ENCODE measurements at regions not wholly inside any gene's neighbourhood (a gene's known extent, or its start where the extent isn't known, plus 50 kb on each side); places are given as distances from the start of the nearest gene placed in this dataset.

DNA sequence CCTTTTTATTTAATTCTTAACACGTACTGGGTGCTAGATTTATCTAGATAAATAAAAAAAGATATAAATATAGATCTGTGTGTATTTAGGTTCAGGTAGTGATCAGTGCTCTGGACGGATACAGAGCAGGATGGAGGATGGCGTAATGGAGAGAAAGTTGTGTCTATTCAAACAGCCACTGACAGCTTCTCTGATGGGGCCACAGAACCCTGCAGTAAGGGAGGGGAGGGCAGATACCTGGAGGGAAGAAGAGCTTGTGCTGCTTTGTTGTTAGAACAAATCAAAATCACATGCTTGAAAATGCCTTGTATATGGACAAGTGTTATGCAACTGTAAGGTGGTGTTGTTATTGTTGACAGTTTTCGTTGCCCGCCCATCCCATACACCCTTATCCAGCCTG, 170.2 kb downstream of the UTP18 start:
- Histone ChIP-seq H3K27ac (replicated peaks in 1 of 4) (no peak overlapping the region), H3K4me1 (no peaks in the 10 kb centered on the region), H3K4me3 (no peak overlapping the region), H3K36me3 (no peaks in the 10 kb centered on the region), H3K27me3 (no peaks in the 10 kb centered on the region), H3K9me3 (no peaks in the 10 kb centered on the region)
- 89% methylated on average over 5 of the region's 5 CpGs for whole genome bisulfite sequencing
- TF ChIP-seq EP300 (IDR thresholded peaks at IDR 0.05) (no peak), POLR2AphosphoS5 (IDR thresholded peaks at IDR 0.05) (no peak), POLR2A (IDR thresholded peaks at IDR 0.05; ENCODE audit: low read depth) (no peak)
- TF ChIP-seq, protein P1, sequence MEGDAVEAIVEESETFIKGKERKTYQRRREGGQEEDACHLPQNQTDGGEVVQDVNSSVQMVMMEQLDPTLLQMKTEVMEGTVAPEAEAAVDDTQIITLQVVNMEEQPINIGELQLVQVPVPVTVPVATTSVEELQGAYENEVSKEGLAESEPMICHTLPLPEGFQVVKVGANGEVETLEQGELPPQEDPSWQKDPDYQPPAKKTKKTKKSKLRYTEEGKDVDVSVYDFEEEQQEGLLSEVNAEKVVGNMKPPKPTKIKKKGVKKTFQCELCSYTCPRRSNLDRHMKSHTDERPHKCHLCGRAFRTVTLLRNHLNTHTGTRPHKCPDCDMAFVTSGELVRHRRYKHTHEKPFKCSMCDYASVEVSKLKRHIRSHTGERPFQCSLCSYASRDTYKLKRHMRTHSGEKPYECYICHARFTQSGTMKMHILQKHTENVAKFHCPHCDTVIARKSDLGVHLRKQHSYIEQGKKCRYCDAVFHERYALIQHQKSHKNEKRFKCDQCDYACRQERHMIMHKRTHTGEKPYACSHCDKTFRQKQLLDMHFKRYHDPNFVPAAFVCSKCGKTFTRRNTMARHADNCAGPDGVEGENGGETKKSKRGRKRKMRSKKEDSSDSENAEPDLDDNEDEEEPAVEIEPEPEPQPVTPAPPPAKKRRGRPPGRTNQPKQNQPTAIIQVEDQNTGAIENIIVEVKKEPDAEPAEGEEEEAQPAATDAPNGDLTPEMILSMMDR (IDR thresholded peaks at IDR 0.05) = no peak
- intact Hi-C loops (cut with DNase I) = no loop called here
- DNase-seq (ENCODE audit: extremely low spot score) = peak; percentile 31

DNA sequence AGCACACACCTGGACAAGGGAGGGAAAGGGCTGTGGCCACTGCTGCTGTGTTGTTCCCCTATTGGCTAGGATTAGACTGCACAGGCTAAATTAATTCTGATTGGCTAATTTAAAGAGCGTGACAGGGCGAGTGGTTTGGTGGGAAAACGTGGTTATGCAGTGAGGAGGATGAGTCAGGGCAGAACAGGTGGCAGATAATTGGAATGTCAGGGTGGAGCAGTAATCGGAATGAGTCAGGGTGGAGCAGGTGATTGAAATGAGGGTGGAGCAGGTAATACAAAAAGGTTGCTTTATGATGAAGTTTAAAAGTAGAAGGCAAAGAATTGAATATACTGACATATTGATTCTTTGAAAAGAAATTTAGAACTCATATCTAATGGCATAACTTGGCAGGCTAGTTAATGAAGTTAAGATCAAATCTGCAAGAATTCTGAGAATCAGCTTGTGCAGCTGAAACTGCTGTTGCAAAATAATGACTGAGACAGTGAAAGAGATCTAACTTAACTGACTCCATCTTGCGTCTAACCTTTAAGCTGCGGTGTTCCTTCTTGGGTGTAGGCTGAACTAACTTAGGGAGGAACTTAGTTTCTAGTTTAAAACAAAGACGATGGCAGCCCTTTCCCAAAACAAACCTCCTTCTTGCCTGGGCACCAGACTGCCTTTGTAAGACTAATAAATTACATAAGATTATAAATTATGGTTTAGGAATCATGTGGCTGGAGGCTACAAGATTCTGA, 174.3 kb downstream of the UTP18 start:
- Histone ChIP-seq H3K4me1 (peaks cover 0 to 5% (median 0%) of the 10 kb centered on the region in 4 donors), H3K9me3 (no peaks in the 10 kb centered on the region), H3K27me3 (no peaks in the 10 kb centered on the region), H3K4me3 (no peak overlapping the region), H3K27ac (replicated peaks in 1 of 4) (no peak overlapping the region), H3K36me3 (no peaks in the 10 kb centered on the region)
- intact Hi-C loops (cut with DNase I) = no loop called here
- 71% methylated on average over 7 of the region's 7 CpGs for WGBS
- DNase-seq (ENCODE audit: extremely low spot score) = no peak
- TF ChIP-seq POLR2A (IDR thresholded peaks at IDR 0.05; ENCODE audit: low read depth) = no peak
- TF ChIP-seq, protein P1 (IDR thresholded peaks at IDR 0.05) = no peak
- no peak for TF ChIP-seq POLR2AphosphoS5 (IDR thresholded peaks at IDR 0.05)
- no peak for TF ChIP-seq EP300 (IDR thresholded peaks at IDR 0.05)

DNA sequence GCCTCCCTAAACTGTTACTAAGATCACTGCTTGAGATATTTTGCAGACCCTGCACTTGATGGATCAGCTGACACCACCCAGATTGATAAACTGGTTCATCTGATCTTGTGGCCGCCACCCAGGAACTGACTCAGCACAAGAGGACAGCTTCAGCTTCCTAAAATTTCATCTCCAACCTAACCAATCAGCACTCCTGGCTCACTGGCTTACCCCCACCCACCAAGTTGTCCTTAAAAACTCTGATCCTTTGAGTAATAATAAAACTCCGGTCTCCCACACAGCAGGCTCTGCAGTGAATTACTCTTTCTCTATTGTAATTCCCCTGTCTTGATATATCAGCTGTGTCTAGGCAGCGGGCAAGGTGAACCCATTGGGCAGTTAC, 174.8 kb downstream of the UTP18 start:
- no peak overlapping the region for H3K27ac ChIP-seq (replicated peaks in 1 of 4)
- TF ChIP-seq POLR2AphosphoS5 (IDR thresholded peaks at IDR 0.05) (no peak), EP300 (IDR thresholded peaks at IDR 0.05) (no peak), POLR2A (IDR thresholded peaks at IDR 0.05; ENCODE audit: low read depth) (no peak)
- TF ChIP-seq, protein P1 (IDR thresholded peaks at IDR 0.05) = no peak
- 53% methylated on average over 3 of the region's 3 CpGs for WGBS
- H3K36me3 ChIP-seq = no peaks in the 10 kb centered on the region
- no peaks in the 10 kb centered on the region for H3K27me3 ChIP-seq
- H3K4me1 ChIP-seq = peaks cover 0 to 10% (median 0%) of the 10 kb centered on the region in 4 donors
- no peak overlapping the region for H3K4me3 ChIP-seq
- intact Hi-C loops (cut with DNase I) = no loop called here
- H3K9me3 ChIP-seq = no peaks in the 10 kb centered on the region
- DNase-seq (ENCODE audit: extremely low spot score) = peak; percentile 64

DNA sequence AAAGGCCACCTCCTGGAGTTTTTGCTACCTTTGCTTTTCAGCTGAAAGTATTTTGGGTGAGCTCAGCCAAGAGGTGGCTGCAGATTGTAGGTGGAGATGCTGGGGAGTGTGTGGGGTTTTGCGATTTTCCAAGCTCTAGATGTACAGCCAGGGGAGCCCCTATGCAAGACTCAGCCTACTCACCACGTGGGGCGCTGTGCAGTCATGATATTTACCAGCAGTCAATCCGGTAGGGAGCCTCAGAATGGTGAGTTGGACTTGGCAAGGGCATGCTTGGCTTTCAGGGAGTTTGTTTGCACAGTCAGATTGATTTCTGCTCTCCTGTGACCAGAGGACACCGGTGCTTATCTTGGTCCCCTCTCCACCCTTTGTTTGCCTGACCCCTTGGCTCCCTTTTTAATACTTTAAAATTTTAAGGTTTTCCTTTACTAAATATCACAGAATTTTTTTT, 175.3 kb downstream of the UTP18 start:
- peak; percentile 75 for DNase-seq (ENCODE audit: extremely low spot score)
- H3K27me3 ChIP-seq = no peaks in the 10 kb centered on the region
- intact Hi-C loops (cut with DNase I) = no loop called here
- no peak overlapping the region for H3K27ac ChIP-seq (replicated peaks in 1 of 4)
- peaks cover 0 to 10% (median 0%) of the 10 kb centered on the region in 4 donors for H3K4me1 ChIP-seq
- TF ChIP-seq, protein P1 (IDR thresholded peaks at IDR 0.05) = peak in 1 of 3 experiments; percentile 11
- no peak for TF ChIP-seq POLR2A (IDR thresholded peaks at IDR 0.05; ENCODE audit: low read depth)
- no peaks in the 10 kb centered on the region for H3K36me3 ChIP-seq
- WGBS = 24% methylated on average over 5 of the region's 5 CpGs
- no peak overlapping the region for H3K4me3 ChIP-seq
- H3K9me3 ChIP-seq = no peaks in the 10 kb centered on the region

Measured in esophagus muscularis mucosa (tissue), 4 donors.